ENCODE measurements at regions not wholly inside any gene's neighbourhood (a gene's known extent, or its start where the extent isn't known, plus 50 kb on each side); places are given as distances from the start of the nearest gene placed in this dataset.

DNA sequence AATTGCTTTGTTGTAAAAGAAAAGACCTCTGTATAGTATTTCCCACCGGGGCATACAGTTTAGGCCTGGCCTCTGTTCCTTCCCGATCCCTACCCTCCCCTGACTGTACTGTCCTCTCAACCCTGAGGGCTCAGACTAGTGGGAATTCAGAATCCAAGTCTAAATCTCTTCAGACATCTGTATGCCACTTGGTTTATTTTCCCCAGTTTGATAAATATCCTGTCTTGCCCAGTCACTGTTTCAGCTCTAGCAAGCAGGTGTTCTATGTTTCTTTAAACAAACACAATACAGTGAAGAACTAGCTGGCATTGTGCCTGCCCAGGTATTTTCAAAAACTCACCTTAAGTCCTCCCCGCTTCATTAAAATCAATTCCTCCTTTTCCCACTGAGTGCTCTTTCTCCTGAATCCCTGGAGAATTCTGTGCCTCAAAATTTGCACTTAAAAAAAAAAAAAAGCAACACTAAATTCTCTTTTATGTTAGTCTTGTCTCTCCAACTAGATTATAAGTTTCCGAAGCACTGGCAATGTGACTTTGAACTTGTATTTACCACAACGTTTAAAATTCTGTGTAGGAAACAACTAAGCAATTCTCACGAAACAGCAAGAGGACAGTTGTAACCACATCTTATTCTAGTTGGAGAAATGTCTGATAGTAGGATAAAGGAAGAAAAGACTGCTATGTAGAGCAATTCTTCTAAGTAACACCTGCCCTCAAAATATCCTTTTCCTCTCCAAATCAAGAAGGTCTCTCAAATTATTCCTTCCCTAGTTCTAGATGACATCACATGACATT lies 112.0 kb upstream of the CARMIL1 start:
- no peak for DNase-seq

DNA sequence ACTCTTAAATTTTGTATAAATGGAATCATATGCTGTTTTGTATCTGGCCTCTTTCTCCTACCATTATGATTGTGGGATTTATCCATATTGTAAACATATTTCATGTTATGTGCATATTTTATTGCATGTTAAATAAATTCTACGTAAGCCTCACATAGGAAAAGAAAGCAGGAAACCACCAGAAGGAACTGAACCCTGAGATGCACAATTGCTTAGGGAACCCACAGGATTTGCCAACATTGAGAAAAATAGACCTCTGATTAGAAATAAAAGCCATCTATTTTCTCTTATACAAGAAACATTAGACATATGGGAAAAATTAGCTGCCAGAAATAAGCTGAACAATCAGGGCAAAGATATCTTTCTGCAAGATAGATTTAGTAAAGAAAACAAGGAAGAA lies 111.2 kb upstream of the CARMIL1 start:
- DNase-seq, result no peak

DNA sequence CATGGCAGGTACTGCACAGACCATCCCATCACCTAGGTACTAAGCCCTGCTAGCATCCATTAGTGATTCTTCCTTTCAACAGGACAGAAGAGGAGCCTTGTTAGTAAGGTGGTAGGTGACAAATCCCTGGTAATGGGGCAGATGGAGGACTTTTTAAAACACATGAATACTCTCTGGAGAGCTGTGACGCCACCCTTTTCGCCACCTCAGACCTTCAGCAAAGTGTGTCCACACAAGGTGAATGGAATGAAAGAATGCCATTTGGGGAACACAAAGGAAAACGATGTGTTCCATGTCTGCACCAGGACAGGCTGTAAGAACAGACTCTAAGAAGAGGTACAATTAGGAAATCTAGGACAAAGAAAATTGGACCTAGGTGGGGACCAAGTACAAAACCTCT lies 110.5 kb upstream of the CARMIL1 start:
- DNase-seq, result no peak

DNA sequence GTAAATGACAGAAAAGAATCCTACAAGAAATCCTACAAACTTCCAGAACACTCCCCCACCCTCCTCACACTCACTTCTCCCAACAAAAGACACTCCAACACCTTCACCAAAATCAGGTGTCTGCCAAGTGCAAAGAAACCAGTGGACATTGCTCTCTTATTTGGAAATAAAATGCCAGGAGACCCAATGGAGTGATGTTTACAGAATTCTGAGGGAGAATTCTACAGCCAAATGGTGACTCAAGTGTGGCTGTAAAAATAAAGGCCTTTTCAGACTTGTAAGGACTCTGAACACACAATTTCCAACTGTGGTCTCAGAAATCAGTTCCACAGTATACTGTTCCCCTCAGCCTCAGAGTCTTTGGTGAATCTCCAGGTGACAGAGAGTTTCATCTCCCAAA lies 109.6 kb upstream of the CARMIL1 start:
- DNase-seq, result no peak

DNA sequence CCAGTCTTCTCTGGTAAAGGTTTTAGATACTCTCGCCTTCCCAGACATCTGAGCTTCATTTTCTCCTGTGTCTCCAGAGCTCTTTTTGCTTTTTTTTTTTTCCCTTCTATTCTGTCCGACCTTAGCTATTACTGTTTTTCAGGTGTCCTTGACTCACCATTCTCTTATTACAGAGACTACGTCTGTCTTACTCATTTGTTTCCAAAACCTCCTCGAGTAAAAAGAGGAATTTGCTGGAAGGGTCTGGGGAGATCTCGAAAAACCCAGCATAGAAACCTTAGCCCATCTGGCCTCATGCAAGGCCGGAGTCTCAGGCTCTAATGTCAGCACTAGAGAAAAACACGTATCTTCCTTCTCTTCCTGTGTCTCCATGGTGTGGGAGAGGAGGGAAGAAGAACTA lies 109.2 kb upstream of the CARMIL1 start:
- no peak for DNase-seq

DNA sequence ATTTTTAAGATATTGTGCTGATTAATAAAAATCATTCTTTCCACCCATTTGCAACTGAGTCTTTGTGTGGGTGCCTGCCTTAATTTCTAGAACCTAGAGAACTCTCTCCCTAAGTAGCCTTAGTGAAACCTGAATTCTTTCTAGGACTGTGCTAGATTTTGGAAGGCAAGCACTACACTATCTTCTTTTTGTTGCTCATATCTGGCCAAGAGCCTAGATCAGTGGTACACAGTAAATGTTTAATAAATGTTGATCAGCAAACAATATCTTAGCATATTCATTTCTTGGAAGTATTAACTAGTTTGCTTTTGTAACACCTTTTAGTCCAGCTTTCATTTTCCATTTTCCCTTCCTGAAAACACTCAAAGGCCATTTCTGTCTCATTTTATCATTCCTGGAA lies 108.5 kb upstream of the CARMIL1 start:
- no peak for DNase-seq

DNA sequence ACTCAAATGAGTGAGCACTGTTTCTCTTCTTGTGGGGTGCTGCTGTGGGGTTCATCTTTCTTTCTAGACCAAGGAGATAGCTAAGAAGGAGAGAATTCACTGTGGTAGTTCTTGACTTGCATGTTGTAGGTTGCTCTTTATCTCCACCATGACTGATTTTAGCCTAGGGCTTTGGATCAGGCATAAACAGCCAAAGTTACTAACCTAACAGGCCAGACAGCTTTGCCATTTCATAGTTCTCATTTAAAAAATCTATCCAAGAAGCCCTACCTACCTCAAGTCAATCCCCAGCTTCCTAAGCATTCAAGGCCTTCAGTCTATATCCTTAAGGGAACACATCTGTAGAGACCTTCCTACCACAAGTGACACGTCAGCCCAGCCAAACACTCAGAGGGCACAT lies 107.9 kb upstream of the CARMIL1 start:
- peak; percentile 32 for DNase-seq

DNA sequence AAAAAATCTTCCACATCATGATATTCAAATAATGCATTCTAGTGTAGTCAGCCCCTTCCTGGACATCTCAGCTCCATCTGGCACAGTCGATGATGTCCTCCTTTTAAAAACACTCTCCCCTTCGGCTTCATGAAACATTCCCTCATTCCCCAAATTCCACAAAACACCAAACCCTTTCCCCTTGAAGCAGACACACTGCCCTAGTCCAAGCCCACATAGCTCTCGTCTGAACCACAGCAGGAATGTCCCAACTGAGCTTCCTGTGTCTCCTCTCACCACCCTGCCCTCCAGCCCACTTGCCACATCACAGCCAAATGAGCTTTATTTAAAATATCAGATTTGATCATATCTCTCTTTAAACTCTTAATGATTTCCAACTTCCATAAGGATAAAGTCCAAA lies 106.4 kb upstream of the CARMIL1 start:
- DNase-seq, result no peak

DNA sequence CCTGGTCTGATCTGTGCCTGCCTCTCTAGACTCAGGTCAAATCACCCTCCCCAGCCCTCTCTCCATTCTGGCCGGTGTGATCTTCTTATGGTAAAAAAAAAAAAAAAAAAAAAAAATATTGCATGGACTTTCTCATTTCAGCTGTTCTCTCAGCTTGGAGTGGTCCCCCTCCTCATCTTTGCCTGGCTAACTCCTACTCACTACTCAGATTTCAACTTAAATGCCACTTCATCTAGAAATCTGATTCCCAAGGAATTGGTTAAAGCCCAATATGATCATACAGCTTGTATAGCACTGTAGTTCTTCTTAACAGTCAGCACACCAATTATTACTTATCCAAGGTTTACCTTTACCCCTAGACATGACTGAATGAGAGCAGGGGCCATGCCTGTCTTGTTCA lies 105.9 kb upstream of the CARMIL1 start:
- no peak for DNase-seq

DNA sequence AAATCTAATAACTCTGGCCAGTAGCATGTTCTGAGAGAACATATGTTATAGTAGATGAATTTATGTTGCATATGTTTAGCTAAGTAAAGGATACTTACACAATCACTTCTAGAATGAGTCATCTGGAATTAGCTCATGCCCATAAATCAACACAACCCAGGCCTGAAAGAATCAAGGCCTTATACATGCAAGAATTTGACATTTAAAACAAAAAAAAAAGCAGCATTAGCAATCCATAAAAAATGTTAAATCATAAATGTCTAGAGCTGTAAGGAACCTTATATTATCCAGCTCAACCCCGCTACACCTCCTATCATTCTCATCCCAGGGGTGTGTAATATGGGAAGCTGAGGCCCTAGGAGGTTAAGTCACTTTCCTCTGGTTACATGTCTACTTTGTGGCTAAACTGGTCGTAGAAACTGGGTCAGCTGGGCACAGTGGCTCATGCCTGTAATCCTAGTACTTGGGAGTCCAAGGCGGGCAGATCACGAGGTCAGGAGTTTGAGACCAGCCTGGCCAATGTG lies 105.2 kb upstream of the CARMIL1 start:
- DNase-seq, result no peak

DNA sequence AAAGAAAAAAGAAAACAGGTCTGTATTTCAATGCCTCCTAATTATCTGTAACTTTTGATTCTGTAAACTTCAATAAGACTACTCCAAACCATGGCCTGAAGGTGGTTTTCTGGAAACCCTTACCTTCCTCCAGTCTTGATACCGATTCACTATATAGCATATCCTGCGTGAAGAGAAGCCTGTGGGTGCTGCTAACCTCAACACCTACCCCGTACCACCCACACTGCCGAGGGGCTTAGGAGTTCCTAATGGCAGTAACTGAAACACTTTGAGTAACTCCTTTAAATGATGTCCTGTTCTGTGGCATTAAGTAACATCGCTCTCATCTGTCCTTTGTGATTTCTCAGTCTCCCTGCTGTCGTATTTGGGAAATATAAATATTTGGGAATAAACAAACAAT lies 104.5 kb upstream of the CARMIL1 start:
- no peak for DNase-seq

DNA sequence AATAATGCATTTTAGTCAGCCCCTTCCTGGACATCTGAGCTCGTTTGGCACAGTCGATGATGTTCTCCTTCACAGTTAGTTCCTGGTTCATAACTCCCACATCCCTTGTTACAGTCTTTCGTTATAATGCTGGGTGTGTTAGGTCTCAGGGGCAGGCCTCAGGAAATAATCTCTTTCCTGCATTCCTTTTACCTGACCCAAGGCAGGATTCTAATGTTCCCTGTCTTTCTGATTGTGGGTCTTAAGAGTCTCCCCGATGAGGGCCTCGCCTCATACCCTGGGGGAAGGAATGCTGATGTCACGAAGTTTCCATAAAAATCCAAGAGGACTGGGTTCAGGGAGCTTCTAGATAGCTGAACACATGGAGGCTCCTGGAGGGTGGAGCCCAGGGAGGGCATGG lies 104.0 kb upstream of the CARMIL1 start:
- DNase-seq, result no peak

DNA sequence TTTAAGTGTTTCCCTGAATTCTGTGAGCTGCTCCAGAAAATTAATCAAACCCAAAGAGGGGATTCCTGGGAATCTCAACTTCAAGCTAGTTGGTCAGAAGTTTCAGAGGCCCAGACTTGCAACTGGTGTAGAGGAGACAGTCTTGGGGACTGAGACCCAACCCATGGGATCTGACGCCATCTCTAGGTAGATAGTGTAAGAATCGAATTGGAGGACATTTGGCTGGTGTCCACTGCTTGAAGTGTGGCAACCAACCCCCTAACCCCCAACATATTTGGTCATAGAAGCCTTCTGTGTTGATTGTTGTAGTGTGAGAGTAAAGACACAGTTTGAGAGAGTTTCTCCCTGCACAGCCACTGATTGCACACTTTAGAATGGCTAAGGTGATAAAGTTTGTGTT lies 103.5 kb upstream of the CARMIL1 start:
- DNase-seq, result peak; percentile 58

DNA sequence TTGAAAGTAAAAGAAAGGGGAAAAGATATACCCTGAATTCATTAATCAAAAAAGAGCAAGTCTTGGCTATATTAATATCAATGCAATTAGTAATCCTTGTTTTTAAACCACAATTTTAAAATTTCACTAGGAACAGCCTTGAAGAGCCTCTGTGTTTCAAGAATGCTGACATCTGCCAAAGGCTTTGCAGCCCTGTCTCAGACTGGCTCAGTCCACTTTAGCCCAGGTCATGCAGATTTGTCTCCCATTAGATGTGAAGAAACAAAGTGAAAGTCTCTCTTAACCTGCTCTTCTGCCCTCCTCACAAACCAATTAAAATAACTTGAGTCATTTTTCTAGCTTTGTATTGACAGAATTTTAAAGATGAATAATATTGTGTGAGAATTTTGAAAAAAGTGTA lies 102.7 kb upstream of the CARMIL1 start:
- no peak for DNase-seq

DNA sequence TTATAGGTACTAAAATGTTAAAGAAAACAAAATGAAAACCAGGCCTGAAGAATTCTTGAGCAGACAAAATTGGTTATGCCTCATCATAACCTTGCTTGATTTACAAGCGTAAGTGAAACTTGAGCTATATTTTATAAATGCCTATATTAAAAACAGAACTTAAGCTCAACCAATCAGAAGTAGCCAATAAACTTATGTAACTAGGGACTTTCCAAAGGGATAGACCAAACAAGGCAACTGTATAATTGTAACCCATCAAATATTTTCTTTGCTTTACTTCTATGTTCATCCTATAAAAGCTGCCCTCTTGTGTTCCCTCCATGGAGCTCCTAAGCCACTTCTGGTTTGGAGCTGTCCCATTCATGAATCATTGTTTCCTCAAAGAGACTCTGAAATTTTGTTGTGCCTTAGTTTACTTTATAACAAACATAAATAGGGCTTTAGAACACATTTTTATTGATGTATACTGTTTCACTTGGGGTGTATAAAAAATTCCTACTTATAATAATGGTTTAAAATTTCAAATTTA lies 101.6 kb upstream of the CARMIL1 start:
- no peak for DNase-seq

DNA sequence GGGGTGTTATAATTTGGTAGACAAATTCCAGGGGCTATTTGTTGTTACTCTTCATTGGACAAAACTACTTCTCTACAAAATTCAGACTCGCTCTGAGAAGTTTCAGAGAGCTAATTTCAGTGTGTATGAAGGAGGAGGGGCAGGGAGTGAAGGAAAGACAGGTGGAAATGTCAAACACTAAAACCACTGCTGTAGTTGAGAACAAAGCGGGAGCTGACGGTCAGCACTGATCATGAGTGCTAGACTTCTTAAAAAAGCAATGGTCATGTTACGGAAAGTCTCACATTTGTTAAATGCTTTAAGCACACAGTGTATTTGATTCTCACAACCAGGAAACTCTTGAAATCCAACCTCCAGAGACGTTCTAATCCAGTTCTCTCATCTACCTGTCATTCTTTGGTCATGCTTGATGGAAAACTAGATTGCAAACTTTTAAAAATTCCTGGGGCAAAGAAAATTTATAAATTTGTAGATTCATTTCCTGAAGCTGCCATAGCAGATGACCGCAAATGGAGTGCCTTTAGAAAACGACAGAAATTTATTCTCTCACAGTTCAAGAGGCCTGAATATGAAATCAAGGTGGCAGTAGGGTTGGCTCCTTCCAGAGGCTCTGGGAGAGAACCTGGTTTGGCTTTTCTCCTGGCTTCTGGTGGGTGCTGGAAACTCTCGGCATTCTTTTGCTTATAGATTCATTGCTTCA lies 100.7 kb upstream of the CARMIL1 start:
- DNase-seq, result no peak

DNA sequence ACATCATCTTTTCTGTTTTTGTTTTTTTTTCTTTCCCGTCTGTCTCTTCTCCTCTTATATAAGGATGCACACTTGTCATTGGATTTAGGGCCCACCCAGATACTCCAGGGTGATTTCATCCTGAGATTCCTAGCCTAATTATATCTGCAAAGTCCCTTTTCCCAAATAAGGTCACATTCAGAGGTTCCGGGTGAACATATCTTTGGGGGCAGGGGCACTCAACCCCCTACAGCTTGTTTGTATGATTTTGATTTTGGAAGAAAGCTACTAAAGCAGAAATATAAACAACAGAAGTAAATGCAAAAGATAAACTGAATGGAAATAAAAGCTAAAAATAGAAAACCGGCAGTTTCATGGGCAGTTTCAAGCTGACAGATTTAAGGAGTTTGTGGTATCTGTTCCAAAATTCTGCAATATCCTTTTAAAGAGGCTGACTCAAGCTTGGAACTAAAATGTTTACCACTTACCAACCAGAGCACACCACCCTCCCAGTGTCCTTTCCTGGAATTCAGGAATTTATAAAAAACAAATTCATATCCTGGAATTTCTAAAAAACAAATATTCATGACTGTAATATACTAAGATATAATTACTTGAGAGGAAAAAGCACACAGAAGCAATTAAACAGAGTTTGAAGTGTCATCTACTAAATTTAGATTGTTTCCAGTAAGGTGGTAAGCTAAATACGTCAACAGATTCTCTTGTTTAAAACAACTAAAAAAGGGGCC lies 100.0 kb upstream of the CARMIL1 start:
- no peak for DNase-seq

DNA sequence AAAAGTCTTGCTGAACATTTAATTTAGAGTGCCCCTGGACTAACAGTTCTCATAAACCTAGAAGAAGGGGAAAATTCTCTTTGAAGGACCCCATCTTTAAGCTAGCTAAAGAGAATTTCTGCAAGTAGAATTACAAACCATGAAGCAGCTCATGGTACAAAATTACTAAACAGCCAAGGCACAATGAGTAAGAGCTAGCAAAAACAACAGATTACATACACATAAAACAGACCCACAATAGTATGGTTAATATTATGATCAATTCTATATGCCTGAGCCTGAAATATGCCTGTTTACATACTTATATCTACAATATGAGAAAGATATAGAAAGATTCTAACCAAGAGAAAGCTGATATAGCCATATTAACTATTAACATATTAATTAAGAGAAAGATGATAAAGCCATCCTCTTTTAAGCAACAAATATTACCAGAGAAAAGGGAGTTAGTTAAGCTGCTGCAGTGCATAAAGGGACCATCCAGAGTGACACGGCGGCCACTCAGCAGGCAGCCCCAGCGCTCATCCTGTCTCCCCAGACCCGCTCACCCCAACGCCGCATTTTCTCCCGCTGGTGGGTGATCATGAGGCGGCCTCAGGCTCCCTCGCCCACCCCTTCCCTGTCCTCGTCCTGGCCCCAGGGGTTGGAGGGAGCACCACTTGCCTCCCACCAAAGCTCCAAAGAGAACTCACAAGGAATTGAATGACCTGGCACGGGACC lies 98.4 kb upstream of the CARMIL1 start:
- DNase-seq, result no peak

DNA sequence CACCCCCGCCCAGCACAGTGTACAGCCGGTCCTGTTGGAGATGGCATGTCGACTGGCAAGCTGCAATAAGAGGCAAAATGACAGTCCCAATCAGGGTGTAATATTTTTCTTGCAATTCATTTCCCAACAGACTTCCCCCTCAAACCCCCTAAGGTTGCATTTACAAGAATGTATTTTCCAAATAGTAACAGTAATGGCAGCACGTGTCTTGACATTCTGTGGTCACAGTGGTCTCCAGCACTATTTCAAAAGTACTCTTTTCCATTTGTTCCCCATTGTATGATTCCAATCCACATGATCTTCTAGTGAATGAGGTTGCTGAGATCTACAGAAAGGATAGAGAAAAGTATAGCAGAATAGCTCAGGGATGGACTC lies 97.8 kb upstream of the CARMIL1 start:
- DNase-seq, result no peak

DNA sequence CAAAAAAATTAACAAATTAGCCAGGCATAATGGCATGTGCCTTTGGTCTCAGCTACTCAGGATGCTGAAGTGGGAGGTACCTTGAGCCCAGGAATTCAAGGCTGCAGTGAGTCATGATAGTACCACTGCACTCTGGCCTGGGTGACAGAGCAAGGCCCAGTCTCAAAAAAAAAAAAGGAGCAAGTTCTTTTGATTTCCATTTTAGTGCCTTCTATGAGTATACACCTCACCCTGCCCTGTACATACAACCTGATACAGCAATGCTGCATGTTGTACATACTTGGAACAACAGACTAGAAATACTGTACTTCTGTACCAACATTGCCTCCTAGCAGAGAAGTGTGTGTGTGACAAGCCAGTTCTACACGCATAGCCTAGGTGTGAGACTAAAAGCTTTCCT lies 97.3 kb upstream of the CARMIL1 start:
- no peak for DNase-seq

DNA sequence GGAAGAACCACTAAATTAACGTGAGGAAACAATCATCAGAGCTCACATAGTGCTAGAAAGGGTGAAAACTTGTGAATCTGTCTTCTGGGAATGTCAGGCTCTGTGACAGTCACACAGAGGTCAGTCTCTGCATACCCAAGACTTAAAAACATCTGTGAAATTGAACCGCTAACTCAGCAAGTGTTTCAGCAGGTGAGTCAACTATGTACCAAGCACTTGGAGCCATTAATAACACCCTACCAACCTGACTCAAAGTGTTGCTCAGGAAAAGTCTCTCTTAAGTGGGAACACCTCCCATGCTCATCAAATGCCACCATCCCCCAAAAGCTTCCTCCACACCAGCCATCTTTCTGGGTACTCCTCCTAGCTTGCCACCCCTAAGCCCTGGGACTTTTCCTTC lies 92.3 kb upstream of the CARMIL1 start:
- DNase-seq, result no peak

DNA sequence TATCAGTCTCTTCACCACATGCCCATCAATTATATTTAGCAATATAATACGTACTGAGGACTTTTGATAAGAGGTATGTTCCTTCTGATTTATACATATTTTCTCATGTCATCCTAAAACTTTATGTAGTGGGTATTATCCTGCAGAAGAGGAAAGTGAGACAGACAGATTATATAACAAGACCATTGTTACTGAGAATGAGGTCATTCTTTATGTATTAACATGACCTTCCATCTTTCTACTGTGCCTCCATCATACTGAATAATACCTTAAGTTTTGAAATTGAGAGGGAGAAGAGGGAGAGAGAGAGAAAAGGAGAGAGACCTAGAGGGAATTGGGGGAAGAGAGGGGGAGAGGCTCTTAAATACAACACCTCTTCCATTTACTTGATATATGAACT lies 90.9 kb upstream of the CARMIL1 start:
- no peak for DNase-seq
